Activated CD4-positive, alpha-beta T cell treated with anti-CD3 and anti-CD28 coated beads, Interleukin-2, amount 10 ng/mL, durations not matched to agents 24 days and 14 days (primary cell): ENCODE measurements at regions not wholly inside any gene's neighbourhood (a gene's known extent, or its start where the extent isn't known, plus 50 kb on each side); places are given as distances from the start of the nearest gene placed in this dataset.
A peak's percentile ranks its signal among the peaks of the same experiment; 100 is the strongest.

Experiments used
- DNase-seq: peaks from one replicate; pipeline ENCODE4 v3.0.0; 2022
- H3K27ac Mint-ChIP-seq: one replicate; pipeline ENCODE4 v1.8.0; 2022; ENCODE audit warnings: mild to moderate bottlenecking, mixed read lengths
- H3K27me3 Mint-ChIP-seq: one replicate; pipeline ENCODE4 v1.8.0; 2022; ENCODE audit warnings: mixed read lengths
- H3K36me3 Mint-ChIP-seq: one replicate; pipeline ENCODE4 v1.8.0; 2022; ENCODE audit warnings: low read depth, mild to moderate bottlenecking, mixed read lengths
- H3K4me1 Mint-ChIP-seq: one replicate; pipeline ENCODE4 v1.8.0; 2021; ENCODE audit warnings: mixed read lengths
- H3K4me3 Mint-ChIP-seq: one replicate; pipeline ENCODE4 v1.8.0; 2022; ENCODE audit warnings: mild to moderate bottlenecking, moderate library complexity, mixed read lengths
- H3K9me3 Mint-ChIP-seq: one replicate; pipeline ENCODE4 v1.8.0; 2021; ENCODE audit warnings: mixed read lengths
- intact Hi-C: fragments of 100-400 bp; cut with micrococcal nuclease; formaldehyde crosslinking; loops from one replicate; pipeline ENCODE4 v1.15.1; 2023

DNA sequence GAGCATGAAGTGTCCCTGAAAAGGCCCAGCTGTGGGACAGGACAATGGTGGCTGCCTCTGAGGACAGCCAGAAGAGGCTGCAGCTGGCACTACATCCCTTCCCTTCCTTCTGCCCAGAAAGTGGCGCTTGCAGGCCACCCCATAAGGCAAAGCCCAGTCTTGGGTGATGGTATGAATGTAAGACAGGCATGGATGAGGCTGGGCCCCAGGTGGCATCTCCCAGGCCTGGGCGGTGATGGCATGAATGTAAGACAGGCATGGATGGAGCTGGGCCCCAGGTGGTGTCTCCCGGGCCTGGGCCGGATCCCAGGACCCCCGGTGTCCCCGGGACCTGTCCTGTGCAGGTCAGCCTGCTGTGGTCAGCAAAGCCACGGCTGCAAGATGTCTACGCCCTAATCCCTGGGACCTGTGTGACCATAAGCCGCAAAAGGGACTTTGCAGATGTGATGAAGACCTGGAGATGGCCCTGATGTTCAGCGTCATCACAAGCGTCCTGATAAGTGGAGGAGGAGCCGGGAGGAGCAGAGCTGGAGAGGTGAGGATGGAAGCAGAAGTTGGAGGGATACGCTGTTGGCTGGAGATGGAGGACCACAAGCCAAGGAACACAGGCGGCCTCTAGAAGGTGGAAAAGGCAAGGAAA lies 181.1 kb downstream of the CTTN start:
- H3K4me3 Mint-ChIP-seq: no peak overlapping the region
- no peak overlapping the region for H3K27ac Mint-ChIP-seq
- H3K36me3 Mint-ChIP-seq: no peaks in the 10 kb centered on the region
- intact Hi-C loops: no loop called here
- no peaks in the 10 kb centered on the region for H3K9me3 Mint-ChIP-seq
- DNase-seq: no peak
- no peaks in the 10 kb centered on the region for H3K4me1 Mint-ChIP-seq
- no peaks in the 10 kb centered on the region for H3K27me3 Mint-ChIP-seq

DNA sequence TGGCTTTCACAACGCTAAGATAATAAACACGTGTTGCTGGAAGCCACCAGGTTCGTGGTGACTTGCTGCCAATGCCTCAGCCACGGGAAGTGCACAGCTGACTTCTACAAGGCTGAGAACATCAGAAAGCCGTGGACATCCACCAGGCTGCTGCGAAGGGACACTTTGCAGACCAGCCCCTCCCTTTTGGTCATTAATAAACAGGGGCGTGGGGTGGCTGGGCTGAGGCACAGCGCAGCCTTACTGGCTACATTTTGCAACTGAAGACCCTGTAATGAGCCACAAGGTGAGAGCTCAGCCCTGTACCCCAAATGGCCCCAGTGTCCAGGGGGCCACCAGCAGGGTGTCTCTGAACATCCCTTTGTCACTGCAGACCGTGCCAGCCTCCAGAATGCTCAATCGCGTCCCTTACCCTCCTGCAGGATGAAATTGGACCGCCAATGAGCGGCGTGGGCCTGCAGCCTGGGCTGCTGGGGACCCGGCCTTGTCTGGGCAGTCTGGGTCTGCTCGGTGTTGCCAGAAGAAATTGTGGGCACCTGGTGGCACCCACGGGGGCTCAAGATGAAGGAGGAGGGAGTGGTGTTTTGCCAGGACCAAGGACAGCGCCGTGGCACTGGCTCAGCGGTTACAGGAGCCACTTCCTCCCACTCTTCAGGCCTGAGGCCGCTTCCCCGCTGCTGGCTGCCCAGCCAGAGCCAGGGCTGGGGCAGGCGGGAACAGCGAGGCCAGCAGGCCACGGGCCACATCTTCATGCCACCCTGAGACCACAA lies 181.9 kb downstream of the CTTN start:
- Mint-ChIP-seq H3K9me3 (no peaks in the 10 kb centered on the region), H3K36me3 (no peaks in the 10 kb centered on the region), H3K27me3 (no peaks in the 10 kb centered on the region), H3K4me1 (no peaks in the 10 kb centered on the region), H3K27ac (no peak overlapping the region), H3K4me3 (no peak overlapping the region)
- intact Hi-C loops: no loop called here
- DNase-seq: peak; percentile 57

DNA sequence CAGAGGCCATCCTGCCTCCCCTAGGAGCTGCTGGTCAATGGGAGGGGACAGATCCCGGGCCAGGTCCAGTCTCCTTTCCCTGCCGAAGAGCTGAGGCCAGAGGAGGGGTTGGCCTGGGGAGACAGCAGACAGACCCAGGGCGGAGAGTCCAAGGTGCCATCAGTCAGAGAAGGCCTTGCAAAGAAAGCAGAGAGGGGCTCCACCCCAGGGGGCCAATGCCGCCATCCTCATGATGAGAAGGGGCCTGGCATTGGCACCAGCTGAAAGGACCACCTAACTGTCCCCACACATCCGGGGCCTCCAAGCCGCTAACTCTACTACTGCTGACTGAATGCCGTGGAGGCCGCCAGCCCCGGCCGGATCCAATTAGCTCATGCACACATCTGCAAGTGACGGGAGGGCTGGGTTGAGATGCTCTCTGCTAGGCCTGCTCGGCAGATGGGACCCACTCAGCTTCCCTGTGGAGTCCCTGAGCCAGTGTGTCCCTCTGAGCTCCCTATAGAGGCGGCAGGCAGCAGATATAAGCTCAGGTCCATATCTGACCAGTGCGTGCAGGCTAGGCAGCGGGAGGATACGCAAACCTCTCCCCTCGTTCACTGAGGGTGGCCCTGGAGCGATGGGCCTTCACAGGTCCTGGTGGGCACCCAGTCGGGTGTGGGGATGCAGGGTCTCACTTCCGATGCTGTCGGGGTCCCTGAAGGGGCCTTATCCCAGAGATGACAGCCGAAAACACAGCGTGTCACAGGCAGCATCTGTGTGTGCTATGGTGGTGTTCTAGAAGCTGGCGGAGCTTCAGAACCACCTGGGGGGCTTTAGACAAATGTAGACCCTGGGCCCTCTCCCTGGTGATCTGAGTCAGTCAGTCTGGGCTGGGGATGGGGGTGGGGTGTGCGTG lies 183.9 kb downstream of the CTTN start:
- no peaks in the 10 kb centered on the region for H3K9me3 Mint-ChIP-seq
- H3K27ac Mint-ChIP-seq: no peak overlapping the region
- intact Hi-C loops: no loop called here
- H3K4me1 Mint-ChIP-seq: no peaks in the 10 kb centered on the region
- H3K27me3 Mint-ChIP-seq: peaks cover 8% of the 10 kb centered on the region
- H3K36me3 Mint-ChIP-seq: no peaks in the 10 kb centered on the region
- H3K4me3 Mint-ChIP-seq: no peak overlapping the region
- DNase-seq: no peak

DNA sequence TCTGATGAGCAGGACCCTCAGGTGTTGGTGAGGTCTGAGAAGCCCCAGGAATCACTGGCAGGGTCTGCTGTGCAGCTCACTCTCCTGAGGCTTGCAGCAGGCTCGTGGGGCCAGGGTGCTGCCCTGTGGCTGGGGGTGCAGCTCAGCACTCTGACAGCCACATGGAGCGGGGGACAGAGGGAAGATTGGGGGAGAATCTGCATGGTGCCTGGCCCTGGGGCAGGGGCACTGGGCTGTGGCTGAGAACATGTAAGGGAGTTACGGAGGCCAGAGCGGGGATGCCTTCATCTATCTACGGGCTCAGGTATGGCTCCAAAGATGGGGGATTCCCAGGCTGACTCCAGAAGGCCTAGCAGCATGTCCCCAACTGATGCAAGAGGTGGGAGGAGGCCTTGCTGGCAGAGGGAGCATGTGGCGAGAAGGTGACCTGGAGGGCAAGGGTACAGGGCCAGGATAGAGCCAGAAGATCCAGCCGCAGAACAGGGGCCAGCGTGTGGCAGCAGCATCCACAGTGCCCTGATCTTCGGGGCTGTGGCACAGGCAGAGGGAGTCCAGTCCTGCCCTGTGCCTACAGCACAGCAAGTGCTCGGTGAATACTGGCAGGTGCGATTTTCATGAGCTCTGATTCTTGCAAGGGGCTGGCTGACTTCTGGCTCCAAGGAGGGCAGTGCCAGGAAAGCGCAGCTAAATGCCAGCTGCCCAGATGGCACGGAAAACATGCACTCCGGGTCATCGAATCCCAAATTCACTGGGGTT lies 184.7 kb downstream of the CTTN start:
- no peak overlapping the region for H3K4me3 Mint-ChIP-seq
- no peaks in the 10 kb centered on the region for H3K4me1 Mint-ChIP-seq
- H3K27me3 Mint-ChIP-seq: peaks cover 12% of the 10 kb centered on the region
- DNase-seq: no peak
- no peak overlapping the region for H3K27ac Mint-ChIP-seq
- H3K36me3 Mint-ChIP-seq: no peaks in the 10 kb centered on the region
- peaks cover 3% of the 10 kb centered on the region for H3K9me3 Mint-ChIP-seq
- intact Hi-C loops: no loop called here

DNA sequence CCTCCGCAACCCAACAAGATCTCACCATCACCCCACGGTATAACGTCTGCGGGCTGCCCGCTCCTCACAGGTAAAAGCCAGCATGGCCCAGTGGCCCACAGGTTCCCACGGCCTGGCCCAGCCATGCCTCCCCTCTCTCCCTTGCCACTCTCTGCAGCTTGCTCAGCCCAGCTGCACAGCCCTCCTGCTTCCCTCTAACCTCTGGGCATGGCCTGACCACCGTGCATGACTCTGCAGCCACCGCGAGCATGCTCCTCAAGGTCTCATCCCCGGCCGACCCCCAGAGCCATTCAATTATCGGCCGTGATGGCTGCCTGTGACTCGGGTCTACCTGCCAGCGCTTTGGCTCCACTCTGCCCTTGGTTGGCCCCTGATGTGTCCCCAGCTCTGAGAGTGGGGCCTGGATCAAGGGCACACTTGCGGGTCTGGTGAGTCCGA lies 185.5 kb downstream of the CTTN start:
- no peak overlapping the region for H3K27ac Mint-ChIP-seq
- no peak for DNase-seq
- peaks cover 6% of the 10 kb centered on the region for H3K9me3 Mint-ChIP-seq
- H3K4me3 Mint-ChIP-seq: no peak overlapping the region
- H3K27me3 Mint-ChIP-seq: peaks cover 18% of the 10 kb centered on the region
- no peaks in the 10 kb centered on the region for H3K4me1 Mint-ChIP-seq
- intact Hi-C loops: no loop called here
- H3K36me3 Mint-ChIP-seq: no peaks in the 10 kb centered on the region

DNA sequence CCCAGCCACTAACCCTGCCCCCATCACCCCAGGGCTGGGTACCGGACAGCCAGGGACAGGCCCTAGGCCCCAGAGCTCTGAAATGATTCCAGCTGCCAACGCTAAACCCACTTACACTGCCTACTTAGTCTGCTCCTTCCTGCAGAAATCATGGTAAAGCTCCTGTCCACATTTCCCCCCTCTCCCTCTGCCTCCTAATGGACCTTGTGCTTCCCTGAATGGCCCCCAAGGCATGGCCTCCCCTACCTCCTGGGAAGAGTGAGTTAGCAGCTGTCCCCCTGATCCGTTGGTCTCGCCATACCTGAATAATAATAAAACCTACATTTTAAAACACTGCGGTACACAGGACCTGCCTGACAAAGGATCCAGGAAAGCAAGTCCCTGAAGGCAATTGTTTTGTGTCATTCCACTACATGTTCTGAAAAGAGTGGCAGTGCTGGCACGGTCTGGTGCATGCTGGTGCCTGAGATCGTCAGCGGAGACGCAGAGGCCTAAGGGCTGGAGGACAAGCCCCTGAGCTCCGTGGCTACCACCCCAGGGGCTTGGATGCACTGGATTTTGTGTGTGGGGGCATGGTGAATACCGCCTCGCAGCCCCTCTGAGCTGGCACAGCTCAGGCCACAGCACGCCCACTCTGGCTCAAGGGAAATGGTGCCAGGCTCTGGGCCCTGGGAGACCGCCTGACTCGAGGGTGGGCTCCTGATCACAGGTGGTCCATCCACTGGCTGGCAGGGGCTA lies 186.3 kb downstream of the CTTN start:
- Mint-ChIP-seq H3K27me3 (peaks cover 24% of the 10 kb centered on the region), H3K36me3 (no peaks in the 10 kb centered on the region), H3K4me3 (no peak overlapping the region), H3K4me1 (peaks cover 3% of the 10 kb centered on the region), H3K27ac (no peak overlapping the region), H3K9me3 (peaks cover 12% of the 10 kb centered on the region)
- no peak for DNase-seq
- intact Hi-C loops: no loop called here

DNA sequence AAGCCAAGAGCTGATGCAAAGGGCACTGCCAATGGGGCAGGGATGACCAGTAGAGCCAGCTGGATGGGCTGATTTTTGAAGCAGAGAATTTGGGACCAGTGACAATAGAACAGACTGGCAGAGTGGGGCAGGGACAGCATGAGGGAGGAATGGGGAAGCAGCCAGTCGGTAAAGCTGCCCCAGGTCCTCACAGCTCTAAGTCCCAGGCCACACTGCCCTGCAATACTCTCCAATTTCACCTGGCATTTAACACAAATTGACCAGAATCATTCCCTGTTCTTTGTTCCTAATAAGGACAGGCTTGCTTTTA lies 186.9 kb downstream of the CTTN start:
- no peaks in the 10 kb centered on the region for H3K36me3 Mint-ChIP-seq
- H3K27ac Mint-ChIP-seq: no peak overlapping the region
- peaks cover 24% of the 10 kb centered on the region for H3K27me3 Mint-ChIP-seq
- H3K4me1 Mint-ChIP-seq: peaks cover 7% of the 10 kb centered on the region
- H3K9me3 Mint-ChIP-seq: peaks cover 13% of the 10 kb centered on the region
- intact Hi-C loops: no loop called here
- H3K4me3 Mint-ChIP-seq: no peak overlapping the region
- no peak for DNase-seq

DNA sequence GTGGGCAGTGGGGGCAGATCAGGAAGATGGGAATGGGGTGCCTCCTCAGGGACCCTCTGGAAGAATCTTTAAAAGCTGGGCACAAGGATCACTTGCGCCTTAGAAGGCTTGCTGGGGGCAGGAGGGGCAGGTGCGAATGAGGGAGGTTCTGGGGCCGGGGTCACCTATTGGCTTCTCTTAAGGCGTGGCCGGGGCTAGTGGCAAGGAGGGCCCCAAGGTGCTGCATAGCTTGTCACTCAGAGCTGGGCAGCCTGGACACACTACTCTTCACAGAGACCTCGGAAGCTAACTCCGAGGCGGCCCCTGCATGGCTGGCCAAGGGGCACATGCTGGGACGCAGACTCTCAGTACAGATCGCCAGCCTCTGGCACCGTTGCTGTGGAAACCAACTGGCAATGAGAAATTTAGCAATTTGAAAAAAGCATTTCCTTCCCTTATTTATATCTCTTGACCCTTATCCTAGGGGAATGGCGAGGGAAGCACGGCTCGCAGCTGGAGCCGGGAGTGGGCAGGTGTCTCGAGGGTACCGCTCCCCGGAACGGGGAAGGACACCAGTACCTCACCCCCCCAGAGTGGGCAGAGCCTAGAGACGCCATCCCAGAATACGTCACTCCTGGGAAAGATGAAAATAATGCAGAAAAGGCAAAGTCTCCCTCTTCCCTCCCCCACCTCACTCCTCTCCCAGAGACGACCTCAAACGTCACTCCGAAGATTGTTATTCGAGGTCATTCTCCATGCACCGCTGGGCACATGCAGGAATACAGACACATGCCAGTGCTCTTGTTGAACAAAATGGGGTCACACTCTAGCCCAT lies 188.1 kb downstream of the CTTN start:
- DNase-seq: no peak
- peaks cover 24% of the 10 kb centered on the region for H3K27me3 Mint-ChIP-seq
- no peaks in the 10 kb centered on the region for H3K36me3 Mint-ChIP-seq
- peaks cover 13% of the 10 kb centered on the region for H3K9me3 Mint-ChIP-seq
- H3K4me3 Mint-ChIP-seq: no peak overlapping the region
- no peak overlapping the region for H3K27ac Mint-ChIP-seq
- H3K4me1 Mint-ChIP-seq: peaks cover 14% of the 10 kb centered on the region
- intact Hi-C loops: no loop called here

DNA sequence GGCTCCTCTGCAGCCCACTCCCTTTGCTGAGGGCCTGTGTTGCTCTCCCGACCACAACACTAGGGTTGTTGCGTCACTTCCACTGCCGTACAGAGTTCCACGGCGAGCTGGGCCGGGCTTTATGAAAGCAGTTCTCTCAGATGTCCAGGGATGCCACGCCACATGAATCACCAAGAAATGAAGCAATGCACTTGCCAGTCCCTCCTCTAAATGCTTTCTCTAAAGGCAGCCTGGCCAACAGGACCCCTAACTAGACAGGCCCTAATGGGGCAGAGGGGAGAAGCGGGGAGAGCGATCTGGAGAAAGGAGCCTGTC lies 188.7 kb downstream of the CTTN start:
- peaks cover 13% of the 10 kb centered on the region for H3K9me3 Mint-ChIP-seq
- intact Hi-C loops: no loop called here
- no peak overlapping the region for H3K4me3 Mint-ChIP-seq
- peaks cover 24% of the 10 kb centered on the region for H3K27me3 Mint-ChIP-seq
- no peaks in the 10 kb centered on the region for H3K36me3 Mint-ChIP-seq
- no peak for DNase-seq
- H3K27ac Mint-ChIP-seq: no peak overlapping the region
- peaks cover 14% of the 10 kb centered on the region for H3K4me1 Mint-ChIP-seq

DNA sequence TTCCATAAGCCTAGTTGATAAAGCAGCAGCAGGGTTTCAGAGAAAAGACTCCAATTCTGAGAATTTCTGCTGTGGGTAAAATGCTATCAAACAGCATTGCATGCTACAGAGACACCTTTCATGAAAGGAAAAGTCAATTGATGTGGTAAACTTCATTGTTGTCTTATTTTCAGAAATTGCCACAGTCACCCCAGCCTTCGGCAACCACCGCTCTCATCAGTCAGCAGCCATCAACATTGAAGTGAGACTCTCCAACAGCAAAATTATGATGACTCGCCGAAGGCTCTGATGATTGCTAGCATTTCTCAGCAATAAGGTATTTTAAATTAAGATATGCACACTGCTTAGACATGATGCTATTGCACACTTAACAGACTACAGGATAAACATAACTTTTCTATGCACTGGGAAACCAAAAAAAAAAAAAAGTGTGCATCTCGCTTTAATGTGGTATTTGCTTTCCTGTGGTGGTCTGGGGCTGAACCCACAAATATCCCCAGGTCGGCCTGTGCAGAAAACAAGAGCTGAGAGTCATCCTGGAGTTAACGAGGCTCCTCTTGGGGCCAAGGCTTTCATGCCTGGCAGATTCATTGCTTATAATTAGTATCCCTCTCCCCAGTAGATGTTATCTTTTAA lies 192.1 kb downstream of the CTTN start:
- no peak overlapping the region for H3K27ac Mint-ChIP-seq
- H3K4me1 Mint-ChIP-seq: peaks cover 14% of the 10 kb centered on the region

DNA sequence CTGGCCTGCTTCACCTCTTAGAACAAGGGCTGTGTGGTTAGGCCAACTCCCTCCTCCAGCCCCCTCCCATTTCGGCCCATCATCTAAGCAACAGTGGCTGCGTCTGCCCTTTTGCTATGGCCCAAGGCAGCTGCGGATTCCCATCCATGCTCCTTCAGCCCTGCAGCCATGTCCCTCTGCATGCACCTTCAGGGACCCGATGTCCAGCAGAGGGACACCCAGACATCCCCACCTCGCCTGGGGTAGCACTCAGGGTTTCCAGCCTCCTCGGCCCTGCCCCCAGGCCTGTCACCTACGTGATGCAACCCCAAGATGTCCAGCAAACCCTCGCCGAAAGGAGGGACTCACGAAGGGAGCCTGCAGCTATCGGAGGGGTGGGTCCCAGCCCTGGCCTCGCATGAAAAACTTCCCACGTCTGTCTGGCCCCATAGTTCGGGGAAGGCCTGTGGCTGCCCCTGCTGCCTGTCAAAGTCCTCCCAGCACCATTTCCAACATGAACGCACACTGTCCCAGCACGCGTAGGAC lies 194.4 kb downstream of the CTTN start:
- intact Hi-C loops: no loop called here
- H3K27me3 Mint-ChIP-seq: peaks cover 21% of the 10 kb centered on the region
- no peak overlapping the region for H3K27ac Mint-ChIP-seq
- no peak for DNase-seq
- H3K4me3 Mint-ChIP-seq: no peak overlapping the region
- no peaks in the 10 kb centered on the region for H3K36me3 Mint-ChIP-seq
- H3K9me3 Mint-ChIP-seq: peaks cover 13% of the 10 kb centered on the region
- H3K4me1 Mint-ChIP-seq: peaks cover 14% of the 10 kb centered on the region

More for the DNA sequence above, 192.1 kb downstream of the CTTN start:
- DNase-seq: peak; percentile 79
- Mint-ChIP-seq H3K4me3 (no peak overlapping the region), H3K36me3 (no peaks in the 10 kb centered on the region), H3K27me3 (peaks cover 25% of the 10 kb centered on the region), H3K9me3 (peaks cover 13% of the 10 kb centered on the region)
- intact Hi-C loops: no loop called here

DNA sequence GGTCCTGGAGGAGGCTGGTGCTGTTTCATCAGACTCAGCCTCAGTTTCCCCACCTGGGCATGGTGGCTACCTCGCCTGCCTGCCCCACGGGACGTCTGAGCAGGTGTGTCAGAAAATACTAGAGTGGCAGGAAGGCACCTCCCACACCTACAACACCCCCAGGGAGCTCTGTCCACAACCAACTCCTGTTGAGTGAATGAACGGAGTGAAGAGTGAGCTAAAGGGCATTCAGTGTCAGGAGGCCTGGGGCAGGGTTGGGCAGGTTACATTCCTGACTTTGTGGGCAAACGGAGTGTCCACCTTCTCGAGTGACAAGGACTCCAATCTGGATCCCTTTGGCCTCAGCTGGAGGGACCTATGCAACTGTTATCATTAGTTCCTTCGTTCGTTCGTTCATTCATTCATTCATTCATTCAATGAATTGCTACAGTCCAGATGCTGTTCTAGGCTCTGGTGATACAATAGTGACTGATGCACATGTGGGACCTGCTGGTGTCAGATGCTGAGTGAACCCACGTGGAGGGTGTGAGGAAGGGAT lies 195.2 kb downstream of the CTTN start:
- H3K4me1 Mint-ChIP-seq: peaks cover 14% of the 10 kb centered on the region
- H3K27me3 Mint-ChIP-seq: peaks cover 18% of the 10 kb centered on the region
- no peak overlapping the region for H3K27ac Mint-ChIP-seq
- no peak overlapping the region for H3K4me3 Mint-ChIP-seq
- intact Hi-C loops: no loop called here
- DNase-seq: no peak
- no peaks in the 10 kb centered on the region for H3K36me3 Mint-ChIP-seq
- peaks cover 7% of the 10 kb centered on the region for H3K9me3 Mint-ChIP-seq
